ENCODE measurements at regions not wholly inside any gene's neighbourhood (a gene's known extent, or its start where the extent isn't known, plus 50 kb on each side); places are given as distances from the start of the nearest gene placed in this dataset.

DNA sequence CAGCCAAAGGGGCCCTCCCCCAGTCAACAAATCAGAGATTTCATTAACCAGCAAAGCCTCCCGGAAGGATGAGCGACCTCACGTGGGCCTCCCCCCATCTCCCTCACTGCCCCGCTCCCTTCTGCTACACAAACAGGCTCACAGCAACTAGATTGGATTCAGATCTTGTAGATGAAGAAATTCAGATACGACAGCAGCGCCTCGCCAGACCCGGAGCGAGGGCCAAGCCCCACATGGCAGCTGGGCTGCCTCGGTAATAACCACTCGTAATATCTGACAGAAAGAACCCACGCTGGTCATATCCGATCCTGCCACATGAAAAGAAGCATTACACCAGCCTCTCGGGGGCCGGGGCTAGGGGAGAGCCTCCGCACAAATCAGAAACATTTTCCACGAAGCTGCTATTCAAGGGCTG is 581.3 kb downstream of the BCOR start:
- Histone ChIP-seq H3K9me3 (ENCODE audit: control insufficient read depth, insufficient read depth, low read depth, low read length) (no peaks in the 10 kb centered on the region), H3K4me1 (ENCODE audit: control insufficient read depth, insufficient read depth, low read length) (no peaks in the 10 kb centered on the region), H3K27ac (ENCODE audit: extremely low read depth, low read depth, low read length) (no peak overlapping the region), H3K36me3 (ENCODE audit: control insufficient read depth in 2 of 2, insufficient read depth in 1 of 2, low read length in 2 of 2) (no peaks in the 10 kb centered on the region), H3K4me3 (ENCODE audit: low read depth, low read length) (no peak overlapping the region)
- ChIA-PET POLR2A (no interaction called here), CTCF (no interaction called here)
- TF ChIP-seq, protein P1, sequence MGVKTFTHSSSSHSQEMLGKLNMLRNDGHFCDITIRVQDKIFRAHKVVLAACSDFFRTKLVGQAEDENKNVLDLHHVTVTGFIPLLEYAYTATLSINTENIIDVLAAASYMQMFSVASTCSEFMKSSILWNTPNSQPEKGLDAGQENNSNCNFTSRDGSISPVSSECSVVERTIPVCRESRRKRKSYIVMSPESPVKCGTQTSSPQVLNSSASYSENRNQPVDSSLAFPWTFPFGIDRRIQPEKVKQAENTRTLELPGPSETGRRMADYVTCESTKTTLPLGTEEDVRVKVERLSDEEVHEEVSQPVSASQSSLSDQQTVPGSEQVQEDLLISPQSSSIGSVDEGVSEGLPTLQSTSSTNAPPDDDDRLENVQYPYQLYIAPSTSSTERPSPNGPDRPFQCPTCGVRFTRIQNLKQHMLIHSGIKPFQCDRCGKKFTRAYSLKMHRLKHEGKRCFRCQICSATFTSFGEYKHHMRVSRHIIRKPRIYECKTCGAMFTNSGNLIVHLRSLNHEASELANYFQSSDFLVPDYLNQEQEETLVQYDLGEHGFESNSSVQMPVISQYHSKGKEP (tag by site-specific recombination; IDR thresholded peaks at IDR 0.05), result no peak
- TF ChIP-seq GFI1B (tag by site-specific recombination; IDR thresholded peaks at IDR 0.05) (no peak), ZNF394 (tag by site-specific recombination; IDR thresholded peaks at IDR 0.05; ENCODE audit: borderline replicate concordance) (no peak), ZNF2 (tag by site-specific recombination; IDR thresholded peaks at IDR 0.05) (no peak), ZNF302 (tag by site-specific recombination; IDR thresholded peaks at IDR 0.05; ENCODE audit: low read depth) (no peak), TRIM28 (IDR thresholded peaks at IDR 0.05; ENCODE audit: borderline replicate concordance, low read length) (no peak), ZNF544 (tag by site-specific recombination; IDR thresholded peaks at IDR 0.05) (no peak), FEZF1 (tag by site-specific recombination; IDR thresholded peaks at IDR 0.05) (no peak), ZNF19 (tag by site-specific recombination; IDR thresholded peaks at IDR 0.05; ENCODE audit: low read depth) (no peak), ZNF223 (tag by site-specific recombination; IDR thresholded peaks at IDR 0.05) (no peak), MZF1 (tag by site-specific recombination; IDR thresholded peaks at IDR 0.05; ENCODE audit: borderline replicate concordance) (no peak), ZNF138 (tag by site-specific recombination; IDR thresholded peaks at IDR 0.05; ENCODE audit: borderline replicate concordance) (no peak)
- TF ChIP-seq, protein P2, sequence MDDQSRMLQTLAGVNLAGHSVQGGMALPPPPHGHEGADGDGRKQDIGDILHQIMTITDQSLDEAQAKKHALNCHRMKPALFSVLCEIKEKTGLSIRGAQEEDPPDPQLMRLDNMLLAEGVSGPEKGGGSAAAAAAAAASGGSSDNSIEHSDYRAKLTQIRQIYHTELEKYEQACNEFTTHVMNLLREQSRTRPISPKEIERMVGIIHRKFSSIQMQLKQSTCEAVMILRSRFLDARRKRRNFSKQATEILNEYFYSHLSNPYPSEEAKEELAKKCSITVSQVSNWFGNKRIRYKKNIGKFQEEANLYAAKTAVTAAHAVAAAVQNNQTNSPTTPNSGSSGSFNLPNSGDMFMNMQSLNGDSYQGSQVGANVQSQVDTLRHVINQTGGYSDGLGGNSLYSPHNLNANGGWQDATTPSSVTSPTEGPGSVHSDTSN (CRISPR knock-in tag; IDR thresholded peaks at IDR 0.05), result no peak
- TF ChIP-seq, protein P3, sequence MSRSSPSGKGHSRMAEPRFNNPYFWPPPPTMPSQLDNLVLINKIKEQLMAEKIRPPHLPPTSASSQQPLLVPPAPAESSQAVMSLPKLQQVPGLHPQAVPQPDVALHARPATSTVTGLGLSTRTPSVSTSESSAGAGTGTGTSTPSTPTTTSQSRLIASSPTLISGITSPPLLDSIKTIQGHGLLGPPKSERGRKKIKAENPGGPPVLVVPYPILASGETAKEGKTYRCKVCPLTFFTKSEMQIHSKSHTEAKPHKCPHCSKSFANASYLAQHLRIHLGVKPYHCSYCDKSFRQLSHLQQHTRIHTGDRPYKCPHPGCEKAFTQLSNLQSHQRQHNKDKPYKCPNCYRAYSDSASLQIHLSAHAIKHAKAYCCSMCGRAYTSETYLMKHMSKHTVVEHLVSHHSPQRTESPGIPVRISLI (tag by site-specific recombination; IDR thresholded peaks at IDR 0.05), result no peak

DNA sequence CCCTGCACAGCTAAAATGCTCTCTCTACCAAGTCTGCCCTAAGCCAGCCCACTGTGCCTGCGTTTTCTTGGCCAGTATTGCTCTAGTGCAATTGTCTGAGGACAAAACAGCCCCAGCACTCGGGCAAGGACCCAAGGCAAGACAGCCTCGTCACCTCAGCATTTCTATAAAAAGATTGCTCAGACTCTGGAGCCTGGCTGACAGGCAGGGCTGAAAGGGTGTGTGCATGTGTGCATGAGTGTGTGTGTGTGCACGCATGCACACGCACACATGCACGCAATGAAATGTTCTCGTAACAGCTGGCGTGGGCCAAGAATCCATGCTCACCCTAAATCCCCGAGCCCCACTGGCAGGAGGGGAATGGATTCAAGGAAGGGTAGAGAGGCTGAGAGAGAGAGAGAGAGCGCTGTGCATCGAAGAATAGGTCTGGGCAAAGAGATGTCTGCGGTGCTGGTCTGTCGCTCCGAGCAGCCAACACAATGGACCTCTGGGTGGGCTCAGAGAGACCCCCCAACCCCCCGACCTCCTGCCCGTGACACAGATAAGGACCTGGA is 579.2 kb downstream of the BCOR start:
- ChIA-PET POLR2A (no interaction called here), CTCF (no interaction called here)
- TF ChIP-seq, protein P4, sequence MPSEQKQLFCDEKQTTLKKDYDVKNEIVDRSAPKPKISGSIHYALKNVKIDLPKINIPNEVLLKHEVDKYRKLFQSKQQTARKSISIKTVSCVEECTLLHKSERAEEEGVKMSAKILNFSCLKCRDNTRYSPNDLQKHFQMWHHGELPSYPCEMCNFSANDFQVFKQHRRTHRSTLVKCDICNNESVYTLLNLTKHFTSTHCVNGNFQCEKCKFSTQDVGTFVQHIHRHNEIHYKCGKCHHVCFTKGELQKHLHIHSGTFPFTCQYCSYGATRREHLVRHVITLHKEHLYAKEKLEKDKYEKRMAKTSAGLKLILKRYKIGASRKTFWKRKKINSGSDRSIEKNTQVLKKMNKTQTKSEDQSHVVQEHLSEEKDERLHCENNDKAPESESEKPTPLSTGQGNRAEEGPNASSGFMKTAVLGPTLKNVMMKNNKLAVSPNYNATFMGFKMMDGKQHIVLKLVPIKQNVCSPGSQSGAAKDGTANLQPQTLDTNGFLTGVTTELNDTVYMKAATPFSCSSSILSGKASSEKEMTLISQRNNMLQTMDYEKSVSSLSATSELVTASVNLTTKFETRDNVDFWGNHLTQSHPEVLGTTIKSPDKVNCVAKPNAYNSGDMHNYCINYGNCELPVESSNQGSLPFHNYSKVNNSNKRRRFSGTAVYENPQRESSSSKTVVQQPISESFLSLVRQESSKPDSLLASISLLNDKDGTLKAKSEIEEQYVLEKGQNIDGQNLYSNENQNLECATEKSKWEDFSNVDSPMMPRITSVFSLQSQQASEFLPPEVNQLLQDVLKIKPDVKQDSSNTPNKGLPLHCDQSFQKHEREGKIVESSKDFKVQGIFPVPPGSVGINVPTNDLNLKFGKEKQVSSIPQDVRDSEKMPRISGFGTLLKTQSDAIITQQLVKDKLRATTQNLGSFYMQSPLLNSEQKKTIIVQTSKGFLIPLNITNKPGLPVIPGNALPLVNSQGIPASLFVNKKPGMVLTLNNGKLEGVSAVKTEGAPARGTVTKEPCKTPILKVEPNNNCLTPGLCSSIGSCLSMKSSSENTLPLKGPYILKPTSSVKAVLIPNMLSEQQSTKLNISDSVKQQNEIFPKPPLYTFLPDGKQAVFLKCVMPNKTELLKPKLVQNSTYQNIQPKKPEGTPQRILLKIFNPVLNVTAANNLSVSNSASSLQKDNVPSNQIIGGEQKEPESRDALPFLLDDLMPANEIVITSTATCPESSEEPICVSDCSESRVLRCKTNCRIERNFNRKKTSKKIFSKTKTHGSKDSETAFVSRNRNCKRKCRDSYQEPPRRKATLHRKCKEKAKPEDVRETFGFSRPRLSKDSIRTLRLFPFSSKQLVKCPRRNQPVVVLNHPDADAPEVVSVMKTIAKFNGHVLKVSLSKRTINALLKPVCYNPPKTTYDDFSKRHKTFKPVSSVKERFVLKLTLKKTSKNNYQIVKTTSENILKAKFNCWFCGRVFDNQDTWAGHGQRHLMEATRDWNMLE (tag by site-specific recombination; conservative IDR thresholded peaks at IDR 0.05; ENCODE audit: low read depth), result no peak
- TF ChIP-seq IKZF3 (tag by site-specific recombination; IDR thresholded peaks at IDR 0.05) (no peak), ZNF76 (tag by site-specific recombination; IDR thresholded peaks at IDR 0.05; ENCODE audit: borderline replicate concordance, low read depth) (no peak), ZNF223 (tag by site-specific recombination; IDR thresholded peaks at IDR 0.05) (no peak), SCRT1 (tag by site-specific recombination; IDR thresholded peaks at IDR 0.05; ENCODE audit: borderline replicate concordance) (no peak), OVOL3 (tag by site-specific recombination; IDR thresholded peaks at IDR 0.05) (no peak), SP7 (tag by site-specific recombination; IDR thresholded peaks at IDR 0.05) (no peak), ZBTB17 (tag by site-specific recombination; IDR thresholded peaks at IDR 0.05) (no peak), GLIS2 (tag by site-specific recombination; IDR thresholded peaks at IDR 0.05) (no peak)
- TF ChIP-seq, protein P5, sequence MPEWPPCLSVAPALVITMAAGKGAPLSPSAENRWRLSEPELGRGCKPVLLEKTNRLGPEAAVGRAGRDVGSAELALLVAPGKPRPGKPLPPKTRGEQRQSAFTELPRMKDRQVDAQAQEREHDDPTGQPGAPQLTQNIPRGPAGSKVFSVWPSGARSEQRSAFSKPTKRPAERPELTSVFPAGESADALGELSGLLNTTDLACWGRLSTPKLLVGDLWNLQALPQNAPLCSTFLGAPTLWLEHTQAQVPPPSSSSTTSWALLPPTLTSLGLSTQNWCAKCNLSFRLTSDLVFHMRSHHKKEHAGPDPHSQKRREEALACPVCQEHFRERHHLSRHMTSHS (tag by site-specific recombination; IDR thresholded peaks at IDR 0.05), result no peak
- TF ChIP-seq, protein P3 (tag by site-specific recombination; IDR thresholded peaks at IDR 0.05), result no peak
- no peak overlapping the region for H3K27ac ChIP-seq (ENCODE audit: extremely low read depth, low read depth, low read length)
- H3K36me3 ChIP-seq (ENCODE audit: control insufficient read depth in 2 of 2, insufficient read depth in 1 of 2, low read length in 2 of 2), result no peaks in the 10 kb centered on the region
- no peaks in the 10 kb centered on the region for H3K4me1 ChIP-seq (ENCODE audit: control insufficient read depth, insufficient read depth, low read length)
- no peak overlapping the region for H3K4me3 ChIP-seq (ENCODE audit: low read depth, low read length)
- H3K9me3 ChIP-seq (ENCODE audit: control insufficient read depth, insufficient read depth, low read depth, low read length), result no peaks in the 10 kb centered on the region

All from HEK293 (cell line).